Nephron progenitor cell (in vitro differentiated cells): ENCODE measurements at regions not wholly inside any gene's neighbourhood (a gene's known extent, or its start where the extent isn't known, plus 50 kb on each side); places are given as distances from the start of the nearest gene placed in this dataset.

Experiments
- DNase-seq: peaks from one replicate; pipeline ENCODE4 v3.0.0; 2021
- H3K27ac Mint-ChIP-seq: 2 replicates; pipeline ENCODE4 v1.8.0; 2021; ENCODE audit warnings: mild to moderate bottlenecking, moderate library complexity, mixed read lengths
- H3K27me3 Mint-ChIP-seq: 2 replicates; pipeline ENCODE4 v1.8.0; 2021; ENCODE audit warnings: mild to moderate bottlenecking, low read depth, mixed read lengths; ENCODE audit not compliant: poor library complexity
- H3K36me3 Mint-ChIP-seq: 2 replicates; pipeline ENCODE4 v1.8.0; 2021; ENCODE audit warnings: low read depth, mixed read lengths
- H3K4me1 Mint-ChIP-seq: 2 replicates; pipeline ENCODE4 v1.8.0; 2021; ENCODE audit warnings: mixed read lengths
- H3K4me3 Mint-ChIP-seq: 2 replicates; pipeline ENCODE4 v1.8.0; 2021; ENCODE audit warnings: mild to moderate bottlenecking, moderate library complexity, mixed read lengths
- H3K9me3 Mint-ChIP-seq: 2 replicates; pipeline ENCODE4 v1.8.0; 2021; ENCODE audit warnings: mild to moderate bottlenecking, moderate library complexity, mixed read lengths
- TF ChIP-seq, protein P1 (sequence below): fragments of 200-600 bp; sonication (generic); IDR thresholded peaks from 2 replicates; pipeline ENCODE4 v1.5.0; 2021; ENCODE audit warnings: antibody characterized with exemption

DNA sequence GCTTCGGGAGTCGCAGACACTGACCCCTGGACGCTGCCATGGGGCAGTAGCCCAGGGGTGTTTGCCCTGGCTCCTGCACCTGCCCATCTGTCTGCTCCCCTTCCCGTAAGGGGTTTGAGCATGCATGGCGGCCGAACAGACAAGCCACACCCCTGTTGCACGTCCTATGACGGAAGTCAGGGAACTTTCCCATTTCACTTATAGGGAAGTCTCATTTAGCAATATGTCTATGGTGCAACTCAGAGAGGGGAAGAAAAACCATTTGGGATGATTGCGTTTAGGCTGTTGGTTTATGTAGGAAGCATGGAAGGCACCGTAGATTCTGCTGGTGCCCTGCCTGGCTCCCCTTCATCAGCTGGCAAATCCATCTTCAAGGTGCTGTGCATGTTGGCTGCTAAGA is 112.5 kb downstream of the HAPSTR1 start:
- TF ChIP-seq, protein P1, sequence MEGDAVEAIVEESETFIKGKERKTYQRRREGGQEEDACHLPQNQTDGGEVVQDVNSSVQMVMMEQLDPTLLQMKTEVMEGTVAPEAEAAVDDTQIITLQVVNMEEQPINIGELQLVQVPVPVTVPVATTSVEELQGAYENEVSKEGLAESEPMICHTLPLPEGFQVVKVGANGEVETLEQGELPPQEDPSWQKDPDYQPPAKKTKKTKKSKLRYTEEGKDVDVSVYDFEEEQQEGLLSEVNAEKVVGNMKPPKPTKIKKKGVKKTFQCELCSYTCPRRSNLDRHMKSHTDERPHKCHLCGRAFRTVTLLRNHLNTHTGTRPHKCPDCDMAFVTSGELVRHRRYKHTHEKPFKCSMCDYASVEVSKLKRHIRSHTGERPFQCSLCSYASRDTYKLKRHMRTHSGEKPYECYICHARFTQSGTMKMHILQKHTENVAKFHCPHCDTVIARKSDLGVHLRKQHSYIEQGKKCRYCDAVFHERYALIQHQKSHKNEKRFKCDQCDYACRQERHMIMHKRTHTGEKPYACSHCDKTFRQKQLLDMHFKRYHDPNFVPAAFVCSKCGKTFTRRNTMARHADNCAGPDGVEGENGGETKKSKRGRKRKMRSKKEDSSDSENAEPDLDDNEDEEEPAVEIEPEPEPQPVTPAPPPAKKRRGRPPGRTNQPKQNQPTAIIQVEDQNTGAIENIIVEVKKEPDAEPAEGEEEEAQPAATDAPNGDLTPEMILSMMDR, result no peak
- Mint-ChIP-seq H3K4me1 (no peaks in the 10 kb centered on the region), H3K4me3 (no peak overlapping the region), H3K9me3 (peaks cover 19% of the 10 kb centered on the region), H3K36me3 (no peaks in the 10 kb centered on the region), H3K27ac (no peak overlapping the region), H3K27me3 (peaks cover 12% of the 10 kb centered on the region)
- no peak for DNase-seq

DNA sequence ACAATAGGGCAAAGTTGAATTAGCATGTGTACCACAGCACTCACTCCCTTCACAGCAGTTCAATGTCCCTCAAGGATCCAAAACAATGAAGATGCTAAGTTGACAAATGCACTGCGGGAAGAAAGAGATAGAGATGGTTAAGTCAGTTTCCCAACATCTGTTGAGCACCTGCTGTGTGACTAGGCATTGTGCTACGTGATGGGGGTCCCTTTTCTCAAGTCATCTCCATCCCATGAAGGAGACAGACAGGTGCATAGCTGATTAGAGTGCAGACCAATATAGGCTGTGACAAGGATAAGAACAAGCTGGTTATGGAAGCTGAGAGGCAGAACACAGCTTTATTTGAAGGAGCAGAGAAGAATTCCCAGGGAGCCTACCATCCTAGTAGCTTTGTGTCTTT is 114.2 kb downstream of the HAPSTR1 start:
- no peaks in the 10 kb centered on the region for H3K4me1 Mint-ChIP-seq

DNA sequence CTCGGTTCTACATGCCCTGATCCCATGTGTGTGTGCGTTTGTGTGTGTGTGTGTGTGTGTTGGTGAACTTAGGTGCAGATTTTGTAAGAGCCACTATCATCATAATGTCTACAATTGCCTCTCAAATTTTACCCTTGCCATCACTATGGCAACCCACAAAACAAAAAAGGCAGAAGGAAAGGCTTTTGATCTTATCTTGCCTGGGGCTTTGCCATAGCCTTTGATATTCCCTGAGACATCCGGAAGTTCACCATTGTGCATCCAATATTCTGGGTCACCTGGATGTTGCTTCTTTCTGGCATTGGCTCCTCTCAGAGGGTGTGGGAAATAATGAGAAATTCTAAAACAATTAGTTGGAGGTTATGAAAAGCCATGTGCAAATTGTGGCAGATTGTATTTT is 114.7 kb downstream of the HAPSTR1 start:
- no peak overlapping the region for H3K4me3 Mint-ChIP-seq
- DNase-seq, result no peak
- no peaks in the 10 kb centered on the region for H3K4me1 Mint-ChIP-seq
- no peaks in the 10 kb centered on the region for H3K36me3 Mint-ChIP-seq
- peaks cover 15% of the 10 kb centered on the region for H3K27me3 Mint-ChIP-seq
- no peak overlapping the region for H3K27ac Mint-ChIP-seq
- TF ChIP-seq, protein P1, result no peak
- H3K9me3 Mint-ChIP-seq, result peaks cover 16% of the 10 kb centered on the region

More for the DNA sequence above, 114.2 kb downstream of the HAPSTR1 start:
- peaks cover 15% of the 10 kb centered on the region for H3K27me3 Mint-ChIP-seq
- H3K27ac Mint-ChIP-seq, result no peak overlapping the region
- TF ChIP-seq, protein P1, result no peak
- no peak overlapping the region for H3K4me3 Mint-ChIP-seq
- no peaks in the 10 kb centered on the region for H3K36me3 Mint-ChIP-seq
- peaks cover 19% of the 10 kb centered on the region for H3K9me3 Mint-ChIP-seq
- no peak for DNase-seq

DNA sequence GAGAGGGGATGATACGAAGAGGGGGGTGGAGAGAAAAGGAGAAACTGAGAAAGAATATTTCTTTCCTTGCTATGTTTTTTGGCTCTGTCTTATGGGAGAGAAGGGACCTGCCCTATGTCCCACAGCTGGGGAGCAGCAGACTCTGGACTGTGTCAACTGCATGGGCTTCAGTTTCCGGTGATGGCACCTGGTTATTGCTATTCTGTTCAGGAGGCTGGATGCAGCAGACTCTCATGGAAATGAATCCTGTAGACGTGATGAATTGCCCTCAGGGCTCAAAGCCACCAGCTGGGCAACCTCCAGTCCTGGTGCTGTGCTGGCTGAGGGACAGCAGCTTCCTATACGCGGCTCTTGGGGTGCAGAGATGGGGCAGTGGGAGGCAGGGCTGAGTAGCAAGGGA is 121.2 kb downstream of the HAPSTR1 start:
- H3K27me3 Mint-ChIP-seq, result peaks cover 3% of the 10 kb centered on the region

DNA sequence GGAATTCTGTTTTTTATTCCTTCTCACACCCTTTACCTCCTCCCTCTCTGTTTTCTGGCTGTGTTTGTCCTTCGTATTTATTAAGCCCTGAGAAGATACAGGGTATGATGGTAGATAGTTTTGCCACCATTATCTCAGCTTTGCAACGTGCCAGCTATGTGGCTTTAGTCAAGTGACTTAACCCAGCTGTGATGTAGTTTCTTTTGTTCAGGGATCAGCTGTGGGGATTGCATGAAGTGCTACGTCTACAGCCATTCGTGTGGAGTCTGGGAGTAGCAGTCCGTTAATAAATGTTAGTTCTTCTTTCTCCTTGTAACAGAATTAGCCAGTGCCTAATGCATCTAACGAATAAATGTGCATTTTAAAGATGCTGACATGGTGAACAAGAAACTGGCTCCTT is 128.4 kb downstream of the HAPSTR1 start:
- Mint-ChIP-seq H3K9me3 (peaks cover 3% of the 10 kb centered on the region), H3K4me3 (no peak overlapping the region), H3K27ac (no peak overlapping the region), H3K4me1 (peaks cover 8% of the 10 kb centered on the region), H3K27me3 (no peaks in the 10 kb centered on the region), H3K36me3 (no peaks in the 10 kb centered on the region)
- TF ChIP-seq, protein P1, result no peak
- DNase-seq, result no peak

More for the DNA sequence above, 121.2 kb downstream of the HAPSTR1 start:
- Mint-ChIP-seq H3K4me3 (no peak overlapping the region), H3K9me3 (peaks cover 5% of the 10 kb centered on the region), H3K36me3 (no peaks in the 10 kb centered on the region), H3K4me1 (peaks cover 8% of the 10 kb centered on the region), H3K27ac (no peak overlapping the region)
- DNase-seq, result no peak
- TF ChIP-seq, protein P1, result no peak

DNA sequence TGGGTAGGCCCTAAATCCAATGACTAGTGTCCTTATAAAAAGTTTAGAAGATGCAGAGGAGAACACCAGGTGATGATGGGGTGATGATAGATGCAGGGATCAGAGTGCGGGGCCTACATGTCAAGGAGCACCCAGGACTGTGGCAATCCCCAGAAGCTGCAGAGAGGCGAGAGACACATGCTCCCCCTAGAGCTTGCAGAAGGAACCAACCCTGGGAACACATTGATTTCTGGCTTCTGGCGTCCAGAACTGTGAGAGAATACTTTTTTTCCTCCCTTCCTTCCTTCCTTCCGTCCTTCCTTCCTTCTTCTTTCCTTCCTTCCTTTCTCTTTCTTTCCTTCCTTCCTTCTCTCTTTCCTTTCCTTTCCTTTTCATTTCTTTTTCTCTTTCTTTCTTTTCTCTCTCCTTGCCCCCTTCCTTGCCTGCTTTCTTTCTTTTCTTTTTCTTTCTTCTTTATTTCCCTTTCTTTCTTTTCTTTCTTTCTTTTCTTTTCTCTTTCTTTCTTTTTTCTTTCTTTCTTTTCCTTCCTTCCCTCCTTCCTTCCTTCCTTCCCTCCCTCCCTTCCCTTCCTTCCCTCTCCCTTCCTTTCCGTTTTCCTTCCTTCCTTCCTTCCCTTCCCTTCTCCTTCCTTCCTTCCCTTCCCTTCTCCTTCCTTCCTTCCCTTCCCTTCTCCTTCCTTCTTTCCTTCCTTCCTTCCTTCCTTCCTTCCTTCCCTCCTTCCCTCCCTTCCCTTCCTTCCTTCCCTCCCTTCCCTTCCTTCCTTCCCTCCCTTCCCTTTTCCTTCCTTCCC is 134.3 kb downstream of the HAPSTR1 start:
- DNase-seq, result no peak
- peaks cover 3% of the 10 kb centered on the region for H3K9me3 Mint-ChIP-seq
- no peak overlapping the region for H3K27ac Mint-ChIP-seq
- TF ChIP-seq, protein P1, result peak; percentile 45
- no peaks in the 10 kb centered on the region for H3K36me3 Mint-ChIP-seq
- peaks cover 5% of the 10 kb centered on the region for H3K4me1 Mint-ChIP-seq
- H3K27me3 Mint-ChIP-seq, result peaks cover 6% of the 10 kb centered on the region
- no peak overlapping the region for H3K4me3 Mint-ChIP-seq
